Liver (tissue), 8 donors: ENCODE measurements at regions not wholly inside any gene's neighbourhood (a gene's known extent, or its start where the extent isn't known, plus 50 kb on each side); places are given as distances from the start of the nearest gene placed in this dataset.
A peak's percentile ranks its signal among the peaks of the same experiment; 100 is the strongest.
"Not testable (repeated sequence)": the region's sequence is repeated elsewhere in the genome, so short reads cannot be mapped to it uniquely, and the experiment has no call there.

Source experiments
- DNase-seq: peaks from one replicate; pipeline ENCODE4 v3.0.0-alpha.2; 2017; ENCODE audit warnings: low spot score
- H3K27ac ChIP-seq, 2 donors: one replicate each; pipeline ENCODE4 v1.7.0; 2013; ENCODE audit warnings: inconsistent platforms in 2 of 2, low read length in 2 of 2, control low read depth in 1 of 2, low read depth in 1 of 2, mild to moderate bottlenecking in 1 of 2
- H3K27me3 ChIP-seq, 4 donors: one replicate each; pipeline versions ENCODE4 v1.6.1 to v1.7.0; 2013; ENCODE audit warnings: low read length in 3 of 4, inconsistent platforms in 1 of 4, mild to moderate bottlenecking in 1 of 4, moderate library complexity in 1 of 4; ENCODE audit not compliant: control insufficient read depth in 4 of 4, insufficient read depth in 4 of 4
- H3K36me3 ChIP-seq, 4 donors: one replicate each; pipeline versions ENCODE4 v1.6.1 to v1.7.0; 2013; ENCODE audit warnings: low read length in 3 of 4, mild to moderate bottlenecking in 3 of 4, low read depth in 1 of 4, moderate library complexity in 1 of 4; ENCODE audit not compliant: control insufficient read depth in 4 of 4, insufficient read depth in 3 of 4
- H3K4me1 ChIP-seq, 4 donors: one replicate each; pipeline versions ENCODE4 v1.6.1 to v1.7.0; 2013; ENCODE audit warnings: low read length in 3 of 4, mild to moderate bottlenecking in 3 of 4, moderate library complexity in 1 of 4; ENCODE audit not compliant: control insufficient read depth in 4 of 4, insufficient read depth in 4 of 4
- H3K4me3 ChIP-seq, 3 donors: one replicate each; pipeline versions ENCODE4 v1.6.1 to v1.7.0; 2013; ENCODE audit warnings: low read length in 3 of 3, control low read depth in 1 of 3, low read depth in 1 of 3, mild to moderate bottlenecking in 1 of 3
- H3K9ac ChIP-seq, 2 donors: one replicate each; pipeline ENCODE4 v1.7.0; 2013; ENCODE audit warnings: low read length in 2 of 2, mild to moderate bottlenecking in 2 of 2, moderate library complexity in 2 of 2, control low read depth in 1 of 2, low read depth in 1 of 2
- H3K9me3 ChIP-seq, 4 donors: one replicate each; pipeline versions ENCODE4 v1.6.1 to v1.7.0; 2013; ENCODE audit warnings: low read length in 3 of 4; ENCODE audit not compliant: control insufficient read depth in 4 of 4
- EGR1 ChIP-seq, 2 donors: IDR thresholded peaks; 2 replicates each; pipeline ENCODE4 v1.6.1; 2016 to 2018; ENCODE audit warnings: antibody characterized with exemption in 2 of 2, low read depth in 2 of 2
- FOXA1 ChIP-seq: IDR thresholded peaks from 2 replicates; pipeline ENCODE4 v1.6.1; 2016; ENCODE audit warnings: antibody characterized with exemption
- FOXA2 ChIP-seq: IDR thresholded peaks from 2 replicates; pipeline ENCODE4 v1.6.1; 2016; ENCODE audit warnings: antibody characterized with exemption
- GABPA ChIP-seq, 2 donors: IDR thresholded peaks in 1 of 2; conservative IDR thresholded peaks in 1 of 2; 2 replicates each; pipeline ENCODE4 v1.6.1; 2016; ENCODE audit warnings: antibody characterized with exemption in 2 of 2, mild to moderate bottlenecking in 1 of 2, moderate library complexity in 1 of 2
- HNF4A ChIP-seq, 2 donors: conservative IDR thresholded peaks; 2 replicates each; pipeline ENCODE4 v1.6.1; 2016; ENCODE audit warnings: antibody characterized with exemption in 2 of 2, mild to moderate bottlenecking in 2 of 2
- HNF4G ChIP-seq: IDR thresholded peaks from 2 replicates; pipeline ENCODE4 v1.6.1; 2016; ENCODE audit warnings: antibody characterized with exemption
- JUND ChIP-seq, 2 donors: IDR thresholded peaks; 2 replicates each; pipeline ENCODE4 v1.6.1; 2016; ENCODE audit warnings: antibody characterized with exemption in 2 of 2
- MAX ChIP-seq: IDR thresholded peaks from 2 replicates; pipeline ENCODE4 v1.6.1; 2016; ENCODE audit warnings: antibody characterized with exemption
- NR2F2 ChIP-seq: IDR thresholded peaks from 2 replicates; pipeline ENCODE4 v1.6.1; 2016; ENCODE audit warnings: antibody characterized with exemption
- RAD21 ChIP-seq, 2 donors: IDR thresholded peaks; 2 replicates each; pipeline ENCODE4 v1.6.1; 2016; ENCODE audit warnings: antibody characterized with exemption in 2 of 2, mild to moderate bottlenecking in 2 of 2
- REST ChIP-seq: IDR thresholded peaks from 2 replicates; pipeline ENCODE4 v1.6.1; 2016; ENCODE audit warnings: antibody characterized with exemption, mild to moderate bottlenecking
- RXRA ChIP-seq, 2 donors: IDR thresholded peaks; 2 replicates each; pipeline ENCODE4 v1.6.1; 2017 to 2018; ENCODE audit warnings: antibody characterized with exemption in 2 of 2, mild to moderate bottlenecking in 1 of 2
- SP1 ChIP-seq: IDR thresholded peaks from 2 replicates; pipeline ENCODE4 v1.6.1; 2018; ENCODE audit warnings: antibody characterized with exemption, mild to moderate bottlenecking
- TAF1 ChIP-seq: conservative IDR thresholded peaks from 2 replicates; pipeline ENCODE4 v1.6.1; 2016; ENCODE audit warnings: antibody characterized with exemption, mild to moderate bottlenecking
- YY1 ChIP-seq: IDR thresholded peaks from 2 replicates; pipeline ENCODE4 v1.6.1; 2016; ENCODE audit warnings: antibody characterized with exemption, mild to moderate bottlenecking
- ZBTB33 ChIP-seq: IDR thresholded peaks from 2 replicates; pipeline ENCODE4 v1.6.1; 2016; ENCODE audit warnings: antibody characterized with exemption
- WGBS: extraction: QIAGEN DNeasy Blood & Tissue Kit; methylation state at CpG from one replicate; pipeline ENCODE4 v1.1.7; 2013; 5-methylcytosine and 5-hydroxymethylcytosine counted together
- TF ChIP-seq, protein P1 (sequence below): IDR thresholded peaks from 2 replicates; pipeline ENCODE4 v1.6.1; 2016; ENCODE audit warnings: antibody characterized with exemption
- TF ChIP-seq, protein P2 (sequence below): fragments of 150-350 bp; IDR thresholded peaks from 2 replicates; pipeline ENCODE4 v1.5.1; 2017; ENCODE audit warnings: improper control_type of control experiment, low read depth, low read length; ENCODE audit not compliant: missing input control
- donor health status: healthy.
- donor health status: healthy.
- donor health status: healthy.
- donor health status: healthy.
- donor health status: healthy.

DNA sequence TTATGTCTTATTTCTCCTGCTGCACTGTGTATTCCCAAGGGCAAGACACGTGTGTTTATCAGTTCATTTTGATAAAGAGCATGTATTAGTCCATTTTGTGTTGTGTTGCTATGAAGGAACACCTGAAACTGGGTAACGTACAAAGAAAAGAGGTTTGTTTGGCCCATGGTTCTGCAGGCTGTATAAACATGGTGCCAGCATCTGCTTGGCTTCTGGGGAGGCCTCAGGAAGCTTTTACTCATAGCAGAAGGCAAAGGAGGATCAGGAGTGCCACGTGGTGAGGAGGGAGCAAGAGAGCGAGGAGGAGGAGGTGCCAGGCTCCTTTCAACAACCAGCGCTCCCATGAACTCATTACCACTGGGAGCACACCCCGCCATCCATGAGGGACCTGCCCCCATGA, 214.0 kb downstream of the UQCRFS1 start:
- H3K27ac ChIP-seq, result no peak overlapping the region
- no peaks in the 10 kb centered on the region for H3K9me3 ChIP-seq
- no peak for DNase-seq
- H3K9ac ChIP-seq, result no peak overlapping the region
- 86% methylated on average over 6 of the region's 6 CpGs for WGBS
- H3K4me3 ChIP-seq, result no peak overlapping the region
- no peak for TF ChIP-seq FOXA1
- TF ChIP-seq, protein P1, sequence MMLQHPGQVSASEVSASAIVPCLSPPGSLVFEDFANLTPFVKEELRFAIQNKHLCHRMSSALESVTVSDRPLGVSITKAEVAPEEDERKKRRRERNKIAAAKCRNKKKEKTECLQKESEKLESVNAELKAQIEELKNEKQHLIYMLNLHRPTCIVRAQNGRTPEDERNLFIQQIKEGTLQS, result no peak
- peaks cover 0 to 13% (median 2%) of the 10 kb centered on the region in 4 donors for H3K4me1 ChIP-seq
- H3K27me3 ChIP-seq, result no peaks in the 10 kb centered on the region
- H3K36me3 ChIP-seq, result no peaks in the 10 kb centered on the region

GRCh38 chr19:28997866-28998265, 215.1 kb downstream of the UQCRFS1 start:
- Histone ChIP-seq H3K27ac (peak overlapping the region in 1 of 2 donors; percentile 37), H3K4me1 (peaks cover 0 to 13% (median 2%) of the 10 kb centered on the region in 4 donors)
- DNase-seq, result not testable (repeated sequence)

GRCh38 chr19:28990522-28990921, 222.4 kb downstream of the UQCRFS1 start:
- TF ChIP-seq RAD21 (IDR thresholded peaks at IDR 0.05), result no peak
- TF ChIP-seq, protein P2, sequence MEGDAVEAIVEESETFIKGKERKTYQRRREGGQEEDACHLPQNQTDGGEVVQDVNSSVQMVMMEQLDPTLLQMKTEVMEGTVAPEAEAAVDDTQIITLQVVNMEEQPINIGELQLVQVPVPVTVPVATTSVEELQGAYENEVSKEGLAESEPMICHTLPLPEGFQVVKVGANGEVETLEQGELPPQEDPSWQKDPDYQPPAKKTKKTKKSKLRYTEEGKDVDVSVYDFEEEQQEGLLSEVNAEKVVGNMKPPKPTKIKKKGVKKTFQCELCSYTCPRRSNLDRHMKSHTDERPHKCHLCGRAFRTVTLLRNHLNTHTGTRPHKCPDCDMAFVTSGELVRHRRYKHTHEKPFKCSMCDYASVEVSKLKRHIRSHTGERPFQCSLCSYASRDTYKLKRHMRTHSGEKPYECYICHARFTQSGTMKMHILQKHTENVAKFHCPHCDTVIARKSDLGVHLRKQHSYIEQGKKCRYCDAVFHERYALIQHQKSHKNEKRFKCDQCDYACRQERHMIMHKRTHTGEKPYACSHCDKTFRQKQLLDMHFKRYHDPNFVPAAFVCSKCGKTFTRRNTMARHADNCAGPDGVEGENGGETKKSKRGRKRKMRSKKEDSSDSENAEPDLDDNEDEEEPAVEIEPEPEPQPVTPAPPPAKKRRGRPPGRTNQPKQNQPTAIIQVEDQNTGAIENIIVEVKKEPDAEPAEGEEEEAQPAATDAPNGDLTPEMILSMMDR, result no peak
- TF ChIP-seq, protein P1, result no peak
- no peak for TF ChIP-seq FOXA1
- TF ChIP-seq REST, result no peak
- no peak for TF ChIP-seq HNF4G
- no peak for TF ChIP-seq JUND (IDR thresholded peaks at IDR 0.05)
- TF ChIP-seq SP1, result no peak
- TF ChIP-seq EGR1 (IDR thresholded peaks at IDR 0.05; ENCODE audit: low read depth in 2 of 2), result no peak
- TF ChIP-seq MAX, result no peak
- no peak for TF ChIP-seq NR2F2
- no peak for TF ChIP-seq TAF1
- no peak for TF ChIP-seq ZBTB33
- no peak for TF ChIP-seq YY1
- TF ChIP-seq GABPA (IDR thresholded peaks at IDR 0.05 in 1 of 2, conservative IDR thresholded peaks at IDR 0.05 in 1 of 2), result no peak
- no peak for TF ChIP-seq RXRA (IDR thresholded peaks at IDR 0.05)
- TF ChIP-seq FOXA2, result no peak
- TF ChIP-seq HNF4A (conservative IDR thresholded peaks at IDR 0.05), result no peak
- no peak overlapping the region for H3K9ac ChIP-seq
- no peak overlapping the region for H3K27ac ChIP-seq
- no peak for DNase-seq
- 63% methylated on average over 5 of the region's 5 CpGs for WGBS
- no peaks in the 10 kb centered on the region for H3K36me3 ChIP-seq
- no peak overlapping the region for H3K4me3 ChIP-seq
- H3K4me1 ChIP-seq, result no peaks in the 10 kb centered on the region
- H3K9me3 ChIP-seq, result peaks cover 0 to 5% (median 2%) of the 10 kb centered on the region in 4 donors
- no peaks in the 10 kb centered on the region for H3K27me3 ChIP-seq

More at GRCh38 chr19:28997866-28998265, 215.1 kb downstream of the UQCRFS1 start:
- H3K9me3 ChIP-seq, H3K36me3 ChIP-seq, H3K27me3 ChIP-seq, H3K9ac ChIP-seq: not testable (repeated sequence)
- WGBS, result 47% methylated on average over 6 of the region's 6 CpGs
- TF ChIP-seq HNF4A (conservative IDR thresholded peaks at IDR 0.05), result peak in 1 of 2 donors; percentile 5
- H3K4me3 ChIP-seq, result peak overlapping the region in 1 of 3 donors; percentile 43
